Left forelimb (tissue), 1 donor: ENCODE measurements at regions not wholly inside any gene's neighbourhood (a gene's known extent, or its start where the extent isn't known, plus 50 kb on each side); places are given as distances from the start of the nearest gene placed in this dataset.

Source experiments
- DNase-seq: peaks from one replicate; pipeline ENCODE4 v3.0.0-alpha.2; 2018; ENCODE audit warnings: low spot score

DNA sequence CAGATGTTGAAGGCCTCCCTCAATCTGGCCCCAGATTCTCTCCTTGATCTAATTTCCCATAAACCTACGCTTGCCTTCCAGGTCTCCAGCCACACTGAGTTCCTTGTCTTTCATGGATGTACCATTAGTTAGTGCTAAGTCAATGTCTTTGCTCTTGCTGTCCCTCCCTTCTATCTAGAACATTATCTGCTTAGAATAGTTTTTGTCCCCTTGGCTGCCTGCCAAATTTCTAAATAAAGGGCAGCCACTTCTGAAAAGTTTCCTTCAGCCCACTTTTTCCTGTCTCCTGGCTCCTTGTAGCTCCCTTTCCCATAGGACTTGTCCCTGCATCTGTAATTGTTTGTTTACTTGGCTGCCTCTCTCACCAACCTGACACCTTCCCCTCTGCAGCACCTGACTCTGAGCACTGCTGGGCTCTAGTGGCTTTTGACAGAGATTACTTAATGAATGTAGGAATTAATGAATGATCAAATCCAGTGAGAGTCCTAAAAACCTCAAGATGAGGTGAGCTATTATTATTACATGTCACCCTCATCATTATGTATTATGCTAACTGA lies 58.3 kb downstream of the CXCL12 start:
- no peak for DNase-seq

- DNase-seq: no peak
Observed at GRCh38 chr10:44325596-44326307, 59.1 kb downstream of the CXCL12 start.

GRCh38 chr10:44325157-44325556 lies 59.7 kb downstream of the CXCL12 start:
- no peak for DNase-seq

- no peak for DNase-seq
Observed at GRCh38 chr10:44323838-44324237, 61.1 kb downstream of the CXCL12 start.

GRCh38 chr10:44322137-44322536 lies 62.8 kb downstream of the CXCL12 start:
- DNase-seq: no peak

GRCh38 chr10:44320756-44321155 lies 64.1 kb downstream of the CXCL12 start:
- no peak for DNase-seq

GRCh38 chr10:44317856-44318255 lies 67.0 kb downstream of the CXCL12 start:
- no peak for DNase-seq

GRCh38 chr10:44316922-44317215 lies 68.0 kb downstream of the CXCL12 start:
- DNase-seq: no peak

DNA sequence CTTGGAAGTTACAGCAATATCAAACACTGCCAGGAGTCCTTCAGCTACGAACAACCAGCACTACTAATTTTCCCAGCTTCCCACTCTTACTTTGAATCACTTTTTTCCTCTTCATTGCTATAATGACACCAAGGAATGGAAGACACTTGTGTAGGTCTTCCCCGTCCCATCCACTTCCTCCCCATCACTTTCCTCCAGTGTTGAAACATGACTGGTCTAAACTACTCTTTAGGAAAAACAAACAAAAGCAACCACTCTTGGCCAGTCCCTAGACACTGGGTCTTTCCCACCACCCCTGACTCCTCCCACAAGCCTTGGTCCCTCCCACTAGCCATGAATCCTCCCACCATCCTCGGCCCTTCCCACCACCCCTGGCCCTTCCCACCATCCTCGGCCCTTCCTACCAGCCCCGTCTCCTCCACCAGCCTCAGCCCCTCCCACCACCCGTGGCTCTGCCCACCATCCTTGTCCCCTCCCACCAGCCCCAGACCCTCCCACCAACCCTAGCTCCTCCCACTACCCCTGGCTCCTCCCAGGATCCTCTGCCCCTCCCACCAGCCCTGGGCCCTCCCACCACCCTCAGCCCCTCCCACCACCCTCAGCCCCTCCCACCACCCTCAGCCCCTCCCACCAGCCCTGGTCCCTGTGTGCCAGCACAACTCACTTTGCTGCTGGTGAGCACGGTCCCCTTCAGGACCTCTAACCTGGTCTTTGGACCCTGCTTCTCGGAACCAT lies 68.5 kb downstream of the CXCL12 start:
- DNase-seq: no peak

- no peak for DNase-seq
Observed at GRCh38 chr10:44314802-44315460, 70.0 kb downstream of the CXCL12 start.

DNA sequence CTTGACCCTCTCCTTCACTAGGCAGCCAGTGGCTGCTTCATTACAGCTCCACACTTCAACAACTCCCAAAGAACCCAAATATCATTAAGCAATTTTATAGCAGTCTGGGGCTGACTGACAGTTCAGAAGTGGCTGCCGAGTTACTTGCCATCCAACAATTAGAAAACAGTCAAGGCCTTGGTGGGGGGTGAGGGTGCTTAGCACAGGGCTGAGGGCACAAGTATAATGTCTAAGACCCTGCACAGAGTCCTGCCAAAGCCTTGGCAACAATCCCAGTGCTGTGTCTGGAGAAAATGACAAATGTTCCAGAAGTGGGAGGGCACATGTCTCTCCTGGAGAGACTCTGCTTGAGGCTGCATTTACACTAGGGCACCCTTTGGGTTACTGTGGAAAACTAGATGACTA lies 71.1 kb downstream of the CXCL12 start:
- no peak for DNase-seq

GRCh38 chr10:44312401-44312800 lies 72.5 kb downstream of the CXCL12 start:
- no peak for DNase-seq

GRCh38 chr10:44311563-44312051 lies 73.3 kb downstream of the CXCL12 start:
- DNase-seq: no peak

GRCh38 chr10:44310762-44311562 lies 73.9 kb downstream of the CXCL12 start:
- DNase-seq: peak; percentile 94

- DNase-seq: no peak
Observed at GRCh38 chr10:44309939-44310761, 74.7 kb downstream of the CXCL12 start.

GRCh38 chr10:44309361-44309760 lies 75.5 kb downstream of the CXCL12 start:
- no peak for DNase-seq

DNA sequence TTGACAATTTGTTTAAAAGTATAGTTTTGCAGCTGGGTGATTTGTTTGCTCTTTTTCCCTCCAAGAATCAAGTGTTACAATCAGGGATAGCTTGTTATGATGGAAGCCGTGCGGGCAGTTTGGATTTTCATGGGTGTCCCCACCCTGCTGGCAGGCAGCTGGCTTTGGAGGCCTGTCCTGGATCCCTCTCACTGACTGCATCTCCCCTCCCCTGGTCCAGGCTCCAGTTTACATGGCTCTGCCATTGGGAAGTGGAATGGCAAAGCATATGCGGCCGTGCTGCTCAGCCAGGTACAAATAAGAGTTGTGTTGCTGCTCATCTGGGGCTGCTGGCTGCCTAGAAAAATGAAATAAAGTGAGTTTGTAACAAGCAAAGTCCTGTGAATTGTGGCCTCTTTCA lies 76.0 kb downstream of the CXCL12 start:
- DNase-seq: no peak

DNA sequence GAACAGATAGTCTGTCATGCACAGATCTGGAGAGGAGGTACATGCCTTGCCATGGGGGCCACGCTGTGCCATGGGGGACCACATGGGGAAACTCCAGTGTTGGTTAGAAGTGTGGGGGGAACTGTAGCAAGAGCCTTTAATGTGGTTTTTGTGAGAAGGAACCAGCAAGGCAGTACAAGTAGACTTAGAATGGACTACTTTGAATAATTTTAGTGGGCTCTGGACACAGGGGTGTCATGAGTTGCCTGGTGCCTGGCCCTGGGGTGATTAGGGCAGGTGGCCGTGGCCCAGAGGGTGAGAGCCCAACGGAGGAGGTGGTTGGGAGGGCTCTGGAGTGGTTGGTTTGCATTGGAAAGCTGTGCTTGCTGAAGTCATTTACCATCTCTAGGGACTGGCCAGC lies 77.2 kb downstream of the CXCL12 start:
- no peak for DNase-seq

DNA sequence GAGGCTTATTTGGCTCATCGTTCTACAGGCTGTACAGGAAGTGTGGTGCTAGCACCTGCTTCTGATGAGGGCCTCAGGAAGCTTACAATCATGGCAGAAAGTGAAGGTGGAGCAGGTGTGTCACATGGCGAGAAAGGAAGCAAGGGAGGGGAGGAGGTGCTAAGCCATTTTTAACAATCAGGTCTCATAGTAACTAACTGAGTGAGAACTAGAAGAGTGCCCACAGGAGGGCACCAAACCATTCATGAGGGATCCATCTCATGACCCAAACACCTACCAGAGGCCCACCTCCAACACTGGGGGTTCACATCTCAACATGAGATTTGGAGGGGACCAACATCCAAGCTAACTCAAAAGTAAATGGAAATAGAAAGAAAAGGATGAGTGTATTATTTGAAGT lies 78.1 kb downstream of the CXCL12 start:
- DNase-seq: no peak

- no peak for DNase-seq
Observed at GRCh38 chr10:44306147-44306710, 78.7 kb downstream of the CXCL12 start.
